Skeletal muscle satellite cell (primary cell): ENCODE measurements at regions not wholly inside any gene's neighbourhood (a gene's known extent, or its start where the extent isn't known, plus 50 kb on each side); places are given as distances from the start of the nearest gene placed in this dataset.
"Not testable (repeated sequence)": the region's sequence is repeated elsewhere in the genome, so short reads cannot be mapped to it uniquely, and the experiment has no call there.

Source experiments
- H3K27me3 ChIP-seq: 2 replicates; pipeline ENCODE4 v1.7.0; 2013; ENCODE audit warnings: low read length; ENCODE audit not compliant: control insufficient read depth, insufficient read depth
- H3K36me3 ChIP-seq: 2 replicates; pipeline ENCODE4 v1.7.0; 2013; ENCODE audit warnings: mild to moderate bottlenecking, control low read depth, low read length; ENCODE audit not compliant: insufficient read depth
- H3K4me1 ChIP-seq: 2 replicates; pipeline ENCODE4 v1.7.0; 2013; ENCODE audit warnings: low read length; ENCODE audit not compliant: control insufficient read depth, insufficient read depth
- H3K4me2 ChIP-seq: 2 replicates; pipeline ENCODE4 v1.7.0; 2013; ENCODE audit warnings: mild to moderate bottlenecking, low read length
- H3K4me3 ChIP-seq: 2 replicates; pipeline ENCODE4 v1.7.0; 2013; ENCODE audit warnings: low read length
- H3K9ac ChIP-seq: 2 replicates; pipeline ENCODE4 v1.7.0; 2013; ENCODE audit warnings: mild to moderate bottlenecking, low read depth, low read length, moderate library complexity
- H3K9me3 ChIP-seq: replicated peaks from 2 replicates; pipeline ENCODE4 v1.7.0; 2013; ENCODE audit warnings: mild to moderate bottlenecking, control low read depth, low read length

- H3K36me3 ChIP-seq, H3K9me3 ChIP-seq, H3K4me2 ChIP-seq, H3K4me3 ChIP-seq, H3K9ac ChIP-seq, H3K27me3 ChIP-seq, H3K4me1 ChIP-seq: not testable (repeated sequence)
Observed at GRCh38 chr1:163498391-163499330, 176.9 kb downstream of the NUF2 start.

- no peaks in the 10 kb centered on the region for H3K27me3 ChIP-seq
- no peaks in the 10 kb centered on the region for H3K9me3 ChIP-seq
- H3K4me2 ChIP-seq, result no peak overlapping the region
- H3K4me3 ChIP-seq, result no peak overlapping the region
- H3K36me3 ChIP-seq, result no peaks in the 10 kb centered on the region
- no peaks in the 10 kb centered on the region for H3K4me1 ChIP-seq
- H3K9ac ChIP-seq, result no peak overlapping the region
Observed at GRCh38 chr1:163504331-163504978, 182.7 kb downstream of the NUF2 start.

- no peaks in the 10 kb centered on the region for H3K4me1 ChIP-seq
- H3K36me3 ChIP-seq, result no peaks in the 10 kb centered on the region
- H3K9ac ChIP-seq, result no peak overlapping the region
- no peaks in the 10 kb centered on the region for H3K27me3 ChIP-seq
- no peak overlapping the region for H3K4me3 ChIP-seq
- no peaks in the 10 kb centered on the region for H3K9me3 ChIP-seq
- H3K4me2 ChIP-seq, result no peak overlapping the region
Observed at GRCh38 chr1:163509114-163509513, 187.4 kb downstream of the NUF2 start.

GRCh38 chr1:163512349-163512989 is 190.7 kb downstream of the NUF2 start:
- Histone ChIP-seq H3K4me1 (no peaks in the 10 kb centered on the region), H3K9ac (no peak overlapping the region), H3K4me2 (no peak overlapping the region), H3K36me3 (no peaks in the 10 kb centered on the region), H3K4me3 (no peak overlapping the region), H3K9me3 (no peaks in the 10 kb centered on the region), H3K27me3 (no peaks in the 10 kb centered on the region)

GRCh38 chr1:163523375-163524029 is 201.7 kb downstream of the NUF2 start:
- Histone ChIP-seq H3K36me3 (no peaks in the 10 kb centered on the region), H3K4me3 (no peak overlapping the region), H3K27me3 (no peaks in the 10 kb centered on the region), H3K9ac (no peak overlapping the region), H3K9me3 (no peaks in the 10 kb centered on the region), H3K4me2 (no peak overlapping the region), H3K4me1 (no peaks in the 10 kb centered on the region)

- Histone ChIP-seq H3K4me1 (no peaks in the 10 kb centered on the region), H3K9ac (no peak overlapping the region), H3K9me3 (no peaks in the 10 kb centered on the region), H3K36me3 (no peaks in the 10 kb centered on the region), H3K4me2 (no peak overlapping the region), H3K27me3 (no peaks in the 10 kb centered on the region), H3K4me3 (no peak overlapping the region)
Observed at GRCh38 chr1:163528710-163529348, 207.1 kb downstream of the NUF2 start.

GRCh38 chr1:163531345-163531744 is 209.6 kb downstream of the NUF2 start:
- H3K9me3 ChIP-seq, result no peaks in the 10 kb centered on the region
- no peaks in the 10 kb centered on the region for H3K27me3 ChIP-seq
- H3K4me3 ChIP-seq, result no peak overlapping the region
- no peaks in the 10 kb centered on the region for H3K4me1 ChIP-seq
- H3K9ac ChIP-seq, result no peak overlapping the region
- H3K4me2 ChIP-seq, result no peak overlapping the region
- no peaks in the 10 kb centered on the region for H3K36me3 ChIP-seq

GRCh38 chr1:163535401-163535800 is 213.6 kb downstream of the NUF2 start:
- H3K9me3 ChIP-seq, result no peaks in the 10 kb centered on the region
- H3K4me1 ChIP-seq, result no peaks in the 10 kb centered on the region
- peaks cover 7% of the 10 kb centered on the region for H3K27me3 ChIP-seq
- H3K4me2 ChIP-seq, result no peak overlapping the region
- no peak overlapping the region for H3K9ac ChIP-seq
- no peak overlapping the region for H3K4me3 ChIP-seq
- H3K36me3 ChIP-seq, result no peaks in the 10 kb centered on the region

- Histone ChIP-seq H3K9ac (no peak overlapping the region), H3K27me3 (peaks cover 7% of the 10 kb centered on the region), H3K4me1 (no peaks in the 10 kb centered on the region), H3K4me2 (no peak overlapping the region), H3K9me3 (no peaks in the 10 kb centered on the region), H3K4me3 (no peak overlapping the region), H3K36me3 (no peaks in the 10 kb centered on the region)
Observed at GRCh38 chr1:163535807-163536206, 214.1 kb downstream of the NUF2 start.

GRCh38 chr1:163537809-163538208 is 216.1 kb downstream of the NUF2 start:
- H3K4me2 ChIP-seq, result no peak overlapping the region

GRCh38 chr1:163538667-163539066 is 216.9 kb downstream of the NUF2 start:
- H3K36me3 ChIP-seq, result no peaks in the 10 kb centered on the region
- H3K9ac ChIP-seq, result no peak overlapping the region
- no peak overlapping the region for H3K4me2 ChIP-seq
- H3K9me3 ChIP-seq, result no peaks in the 10 kb centered on the region
- H3K27me3 ChIP-seq, result peaks cover 7% of the 10 kb centered on the region
- no peaks in the 10 kb centered on the region for H3K4me1 ChIP-seq
- no peak overlapping the region for H3K4me3 ChIP-seq

More at GRCh38 chr1:163537809-163538208, 216.1 kb downstream of the NUF2 start:
- Histone ChIP-seq H3K4me3 (no peak overlapping the region), H3K4me1 (no peaks in the 10 kb centered on the region), H3K27me3 (peaks cover 7% of the 10 kb centered on the region), H3K36me3 (no peaks in the 10 kb centered on the region), H3K9me3 (no peaks in the 10 kb centered on the region), H3K9ac (no peak overlapping the region)
